Panc1 (cell line): ENCODE measurements at regions not wholly inside any gene's neighbourhood (a gene's known extent, or its start where the extent isn't known, plus 50 kb on each side); places are given as distances from the start of the nearest gene placed in this dataset.

Experiments
- POLR2AphosphoS5 ChIP-seq: IDR thresholded peaks from 2 replicates; pipeline ENCODE4 v1.6.1; 2012; ENCODE audit warnings: mild to moderate bottlenecking, low read depth, low read length, moderate library complexity
- TCF7L2 ChIP-seq: IDR thresholded peaks from 2 replicates; pipeline ENCODE4 v1.6.1; 2011; ENCODE audit warnings: mild to moderate bottlenecking, low read depth, low read length, inconsistent platforms
- TF ChIP-seq, protein P1 (sequence below): fragments of 450-650 bp; IDR thresholded peaks from 2 replicates; pipeline ENCODE4 v1.5.1; 2017; ENCODE audit warnings: mild to moderate bottlenecking
- TF ChIP-seq, protein P2 (sequence below), 2 experiments: IDR thresholded peaks; 2 replicates each; pipeline ENCODE4 v1.6.1; 2011 to 2012; ENCODE audit warnings: low read depth in 2 of 2, control low read depth in 1 of 2, low read length in 1 of 2, mild to moderate bottlenecking in 1 of 2, moderate library complexity in 1 of 2; ENCODE audit not compliant: insufficient read depth in 1 of 2

GRCh38 chr4:15333692-15334633, 93.9 kb upstream of the C1QTNF7 start:
- TF ChIP-seq POLR2AphosphoS5 = no peak
- TF ChIP-seq, protein P1, sequence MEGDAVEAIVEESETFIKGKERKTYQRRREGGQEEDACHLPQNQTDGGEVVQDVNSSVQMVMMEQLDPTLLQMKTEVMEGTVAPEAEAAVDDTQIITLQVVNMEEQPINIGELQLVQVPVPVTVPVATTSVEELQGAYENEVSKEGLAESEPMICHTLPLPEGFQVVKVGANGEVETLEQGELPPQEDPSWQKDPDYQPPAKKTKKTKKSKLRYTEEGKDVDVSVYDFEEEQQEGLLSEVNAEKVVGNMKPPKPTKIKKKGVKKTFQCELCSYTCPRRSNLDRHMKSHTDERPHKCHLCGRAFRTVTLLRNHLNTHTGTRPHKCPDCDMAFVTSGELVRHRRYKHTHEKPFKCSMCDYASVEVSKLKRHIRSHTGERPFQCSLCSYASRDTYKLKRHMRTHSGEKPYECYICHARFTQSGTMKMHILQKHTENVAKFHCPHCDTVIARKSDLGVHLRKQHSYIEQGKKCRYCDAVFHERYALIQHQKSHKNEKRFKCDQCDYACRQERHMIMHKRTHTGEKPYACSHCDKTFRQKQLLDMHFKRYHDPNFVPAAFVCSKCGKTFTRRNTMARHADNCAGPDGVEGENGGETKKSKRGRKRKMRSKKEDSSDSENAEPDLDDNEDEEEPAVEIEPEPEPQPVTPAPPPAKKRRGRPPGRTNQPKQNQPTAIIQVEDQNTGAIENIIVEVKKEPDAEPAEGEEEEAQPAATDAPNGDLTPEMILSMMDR = no peak
- no peak for TF ChIP-seq TCF7L2
- TF ChIP-seq, protein P2, sequence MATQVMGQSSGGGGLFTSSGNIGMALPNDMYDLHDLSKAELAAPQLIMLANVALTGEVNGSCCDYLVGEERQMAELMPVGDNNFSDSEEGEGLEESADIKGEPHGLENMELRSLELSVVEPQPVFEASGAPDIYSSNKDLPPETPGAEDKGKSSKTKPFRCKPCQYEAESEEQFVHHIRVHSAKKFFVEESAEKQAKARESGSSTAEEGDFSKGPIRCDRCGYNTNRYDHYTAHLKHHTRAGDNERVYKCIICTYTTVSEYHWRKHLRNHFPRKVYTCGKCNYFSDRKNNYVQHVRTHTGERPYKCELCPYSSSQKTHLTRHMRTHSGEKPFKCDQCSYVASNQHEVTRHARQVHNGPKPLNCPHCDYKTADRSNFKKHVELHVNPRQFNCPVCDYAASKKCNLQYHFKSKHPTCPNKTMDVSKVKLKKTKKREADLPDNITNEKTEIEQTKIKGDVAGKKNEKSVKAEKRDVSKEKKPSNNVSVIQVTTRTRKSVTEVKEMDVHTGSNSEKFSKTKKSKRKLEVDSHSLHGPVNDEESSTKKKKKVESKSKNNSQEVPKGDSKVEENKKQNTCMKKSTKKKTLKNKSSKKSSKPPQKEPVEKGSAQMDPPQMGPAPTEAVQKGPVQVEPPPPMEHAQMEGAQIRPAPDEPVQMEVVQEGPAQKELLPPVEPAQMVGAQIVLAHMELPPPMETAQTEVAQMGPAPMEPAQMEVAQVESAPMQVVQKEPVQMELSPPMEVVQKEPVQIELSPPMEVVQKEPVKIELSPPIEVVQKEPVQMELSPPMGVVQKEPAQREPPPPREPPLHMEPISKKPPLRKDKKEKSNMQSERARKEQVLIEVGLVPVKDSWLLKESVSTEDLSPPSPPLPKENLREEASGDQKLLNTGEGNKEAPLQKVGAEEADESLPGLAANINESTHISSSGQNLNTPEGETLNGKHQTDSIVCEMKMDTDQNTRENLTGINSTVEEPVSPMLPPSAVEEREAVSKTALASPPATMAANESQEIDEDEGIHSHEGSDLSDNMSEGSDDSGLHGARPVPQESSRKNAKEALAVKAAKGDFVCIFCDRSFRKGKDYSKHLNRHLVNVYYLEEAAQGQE (IDR thresholded peaks at IDR 0.05; ENCODE audit: insufficient read depth in 1 of 2, low read depth in 2 of 2, low read length in 1 of 2) = no peak
